ENCODE measurements at regions not wholly inside any gene's neighbourhood (a gene's known extent, or its start where the extent isn't known, plus 50 kb on each side); places are given as distances from the start of the nearest gene placed in this dataset.

DNA sequence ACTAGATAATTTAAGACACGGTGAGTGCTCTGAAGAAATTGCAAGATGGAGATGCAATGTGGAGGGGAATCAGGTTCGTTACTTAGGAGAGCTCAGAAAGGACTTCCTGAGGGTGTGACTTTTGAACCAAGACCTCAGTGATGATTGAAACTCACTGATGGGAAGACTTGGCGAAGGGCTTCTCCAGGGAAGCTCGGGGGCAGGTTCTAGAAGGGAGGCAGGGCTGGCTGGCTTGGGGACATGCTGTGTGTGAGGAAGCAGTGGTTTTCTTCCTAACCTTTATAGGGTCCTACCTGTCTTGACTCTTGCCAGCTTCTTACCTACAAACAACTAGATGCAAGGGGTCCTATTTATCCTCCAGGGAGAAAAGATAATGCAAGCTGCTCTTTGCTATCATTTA, 637.9 kb downstream of the ACTR3B start:
- TF ChIP-seq, protein P1, sequence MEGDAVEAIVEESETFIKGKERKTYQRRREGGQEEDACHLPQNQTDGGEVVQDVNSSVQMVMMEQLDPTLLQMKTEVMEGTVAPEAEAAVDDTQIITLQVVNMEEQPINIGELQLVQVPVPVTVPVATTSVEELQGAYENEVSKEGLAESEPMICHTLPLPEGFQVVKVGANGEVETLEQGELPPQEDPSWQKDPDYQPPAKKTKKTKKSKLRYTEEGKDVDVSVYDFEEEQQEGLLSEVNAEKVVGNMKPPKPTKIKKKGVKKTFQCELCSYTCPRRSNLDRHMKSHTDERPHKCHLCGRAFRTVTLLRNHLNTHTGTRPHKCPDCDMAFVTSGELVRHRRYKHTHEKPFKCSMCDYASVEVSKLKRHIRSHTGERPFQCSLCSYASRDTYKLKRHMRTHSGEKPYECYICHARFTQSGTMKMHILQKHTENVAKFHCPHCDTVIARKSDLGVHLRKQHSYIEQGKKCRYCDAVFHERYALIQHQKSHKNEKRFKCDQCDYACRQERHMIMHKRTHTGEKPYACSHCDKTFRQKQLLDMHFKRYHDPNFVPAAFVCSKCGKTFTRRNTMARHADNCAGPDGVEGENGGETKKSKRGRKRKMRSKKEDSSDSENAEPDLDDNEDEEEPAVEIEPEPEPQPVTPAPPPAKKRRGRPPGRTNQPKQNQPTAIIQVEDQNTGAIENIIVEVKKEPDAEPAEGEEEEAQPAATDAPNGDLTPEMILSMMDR (IDR thresholded peaks at IDR 0.05; ENCODE audit: unreplicated experiment): no peak
- H3K4me3 Mint-ChIP-seq: no peak overlapping the region
- DNase-seq (ENCODE audit: low spot score in 2 of 2, unreplicated experiment in 2 of 2): no peak
- no peaks in the 10 kb centered on the region for H3K4me1 Mint-ChIP-seq
- H3K27me3 Mint-ChIP-seq (ENCODE audit: low read depth): no peaks in the 10 kb centered on the region
- H3K9me3 Mint-ChIP-seq: peaks cover 71% of the 10 kb centered on the region
- H3K27ac Mint-ChIP-seq: no peak overlapping the region
- no peaks in the 10 kb centered on the region for H3K36me3 Mint-ChIP-seq

- Mint-ChIP-seq H3K27ac (no peak overlapping the region), H3K36me3 (no peaks in the 10 kb centered on the region), H3K27me3 (ENCODE audit: low read depth) (no peaks in the 10 kb centered on the region), H3K4me1 (no peaks in the 10 kb centered on the region), H3K4me3 (no peak overlapping the region), H3K9me3 (peaks cover 76% of the 10 kb centered on the region)
- DNase-seq (ENCODE audit: low spot score in 2 of 2, unreplicated experiment in 2 of 2): no peak
- TF ChIP-seq, protein P1 (IDR thresholded peaks at IDR 0.05; ENCODE audit: unreplicated experiment): no peak
Observed at GRCh38 chr7:153397906-153398305, 638.4 kb downstream of the ACTR3B start.

- Mint-ChIP-seq H3K27me3 (ENCODE audit: low read depth) (no peaks in the 10 kb centered on the region), H3K9me3 (peaks cover 74% of the 10 kb centered on the region), H3K36me3 (no peaks in the 10 kb centered on the region), H3K4me1 (no peaks in the 10 kb centered on the region), H3K4me3 (no peak overlapping the region), H3K27ac (no peak overlapping the region)
- TF ChIP-seq, protein P1 (IDR thresholded peaks at IDR 0.05; ENCODE audit: unreplicated experiment): no peak
- DNase-seq (ENCODE audit: low spot score in 2 of 2, unreplicated experiment in 2 of 2): no peak
Observed at GRCh38 chr7:153398370-153398769, 638.8 kb downstream of the ACTR3B start.

GRCh38 chr7:153398789-153399553, 639.4 kb downstream of the ACTR3B start:
- Mint-ChIP-seq H3K4me1 (no peaks in the 10 kb centered on the region), H3K9me3 (peaks cover 74% of the 10 kb centered on the region)

DNA sequence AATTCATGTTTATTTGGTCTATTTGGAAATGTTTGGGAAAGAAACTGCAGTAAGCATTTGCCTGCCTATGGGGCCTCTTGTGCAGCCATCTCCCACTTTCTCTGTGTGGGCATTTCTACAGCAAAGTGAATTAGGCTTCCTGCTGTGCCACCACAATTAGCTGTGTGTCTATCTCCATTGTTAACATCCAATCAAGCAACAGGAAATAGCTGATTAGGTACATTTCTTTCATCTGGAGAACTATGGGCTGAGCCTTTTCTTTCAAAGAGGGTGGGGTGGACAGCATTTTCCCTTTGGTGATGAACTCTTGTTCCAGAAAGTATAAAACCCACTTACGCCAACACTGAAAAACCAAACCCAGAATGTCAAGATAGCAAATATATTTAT, 640.0 kb downstream of the ACTR3B start:
- Mint-ChIP-seq H3K36me3 (no peaks in the 10 kb centered on the region), H3K27ac (no peak overlapping the region), H3K4me1 (no peaks in the 10 kb centered on the region), H3K9me3 (peaks cover 77% of the 10 kb centered on the region), H3K4me3 (no peak overlapping the region), H3K27me3 (ENCODE audit: low read depth) (no peaks in the 10 kb centered on the region)
- no peak for DNase-seq (ENCODE audit: low spot score in 2 of 2, unreplicated experiment in 2 of 2)
- TF ChIP-seq, protein P1 (IDR thresholded peaks at IDR 0.05; ENCODE audit: unreplicated experiment): no peak

More at GRCh38 chr7:153398789-153399553, 639.4 kb downstream of the ACTR3B start:
- H3K27me3 Mint-ChIP-seq (ENCODE audit: low read depth): no peaks in the 10 kb centered on the region
- H3K27ac Mint-ChIP-seq: no peak overlapping the region
- TF ChIP-seq, protein P1 (IDR thresholded peaks at IDR 0.05; ENCODE audit: unreplicated experiment): no peak
- no peaks in the 10 kb centered on the region for H3K36me3 Mint-ChIP-seq
- no peak for DNase-seq (ENCODE audit: low spot score in 2 of 2, unreplicated experiment in 2 of 2)
- no peak overlapping the region for H3K4me3 Mint-ChIP-seq

All from mesothelial cell of epicardium (in vitro differentiated cells).